Smooth muscle cell (in vitro differentiated cells): ENCODE measurements at regions not wholly inside any gene's neighbourhood (a gene's known extent, or its start where the extent isn't known, plus 50 kb on each side); places are given as distances from the start of the nearest gene placed in this dataset.

Source experiments
- DNase-seq: peaks from one replicate; lab custom pipeline; 2025; ENCODE audit not compliant: unreplicated experiment; lab: John Stamatoyannopoulos, UW
- H2AFZ ChIP-seq: fragments of 200-600 bp; sonication (generic); 2 replicates; pipeline ENCODE4 v1.6.0; 2016; ENCODE audit warnings: antibody characterized with exemption, low read depth, mild to moderate bottlenecking
- H3F3A ChIP-seq: fragments of 200-600 bp; sonication (generic); 2 replicates; pipeline ENCODE4 v1.6.0; 2017; ENCODE audit warnings: antibody characterized with exemption, low read depth
- H3K27ac ChIP-seq: fragments of 200-600 bp; sonication (generic); 2 replicates; pipeline ENCODE4 v1.5.1; 2016; ENCODE audit warnings: low read depth, mild to moderate bottlenecking
- H3K27me3 ChIP-seq: fragments of 200-600 bp; sonication (generic); 2 replicates; pipeline ENCODE4 v1.6.1; 2016; ENCODE audit warnings: low read depth, mild to moderate bottlenecking
- H3K36me3 ChIP-seq: fragments of 200-600 bp; sonication (generic); 2 replicates; pipeline ENCODE4 v1.5.1; 2016; ENCODE audit warnings: low read depth
- H3K4me1 ChIP-seq: fragments of 200-600 bp; sonication (generic); 2 replicates; pipeline ENCODE4 v1.5.1; 2016; ENCODE audit warnings: low read depth
- H3K4me2 ChIP-seq: fragments of 200-600 bp; sonication (generic); 2 replicates; pipeline ENCODE4 v1.6.0; 2016; ENCODE audit warnings: mild to moderate bottlenecking
- H3K4me3 ChIP-seq: fragments of 200-600 bp; sonication (generic); 2 replicates; pipeline ENCODE4 v1.5.1; 2016; ENCODE audit warnings: mild to moderate bottlenecking
- H3K79me2 ChIP-seq: fragments of 200-600 bp; sonication (generic); 2 replicates; pipeline ENCODE4 v1.6.0; 2016; ENCODE audit warnings: low read depth, mild to moderate bottlenecking
- H3K9ac ChIP-seq: fragments of 200-600 bp; sonication (generic); 2 replicates; pipeline ENCODE4 v1.6.0; 2016; ENCODE audit warnings: low read depth
- H3K9me3 ChIP-seq: fragments of 200-600 bp; sonication (generic); replicated peaks from 2 replicates; pipeline ENCODE4 v1.5.1; 2016; ENCODE audit warnings: low read depth
- H4K20me1 ChIP-seq: fragments of 200-600 bp; sonication (generic); 2 replicates; pipeline ENCODE4 v1.6.0; 2016; ENCODE audit warnings: low read depth
- WGBS: methylation state at CpG from one replicate; pipeline ENCODE4 v1.1.7; 2016; ENCODE audit warnings: low lambda C conversion rate; 5-methylcytosine and 5-hydroxymethylcytosine counted together
- TF ChIP-seq, protein P1 (sequence below): fragments of 200-600 bp; sonication (generic); IDR thresholded peaks from 2 replicates; pipeline ENCODE4 v1.5.1; 2017; ENCODE audit warnings: borderline replicate concordance, mild to moderate bottlenecking, antibody characterized with exemption; ENCODE audit not compliant: insufficient read depth, poor library complexity, severe bottlenecking

DNA sequence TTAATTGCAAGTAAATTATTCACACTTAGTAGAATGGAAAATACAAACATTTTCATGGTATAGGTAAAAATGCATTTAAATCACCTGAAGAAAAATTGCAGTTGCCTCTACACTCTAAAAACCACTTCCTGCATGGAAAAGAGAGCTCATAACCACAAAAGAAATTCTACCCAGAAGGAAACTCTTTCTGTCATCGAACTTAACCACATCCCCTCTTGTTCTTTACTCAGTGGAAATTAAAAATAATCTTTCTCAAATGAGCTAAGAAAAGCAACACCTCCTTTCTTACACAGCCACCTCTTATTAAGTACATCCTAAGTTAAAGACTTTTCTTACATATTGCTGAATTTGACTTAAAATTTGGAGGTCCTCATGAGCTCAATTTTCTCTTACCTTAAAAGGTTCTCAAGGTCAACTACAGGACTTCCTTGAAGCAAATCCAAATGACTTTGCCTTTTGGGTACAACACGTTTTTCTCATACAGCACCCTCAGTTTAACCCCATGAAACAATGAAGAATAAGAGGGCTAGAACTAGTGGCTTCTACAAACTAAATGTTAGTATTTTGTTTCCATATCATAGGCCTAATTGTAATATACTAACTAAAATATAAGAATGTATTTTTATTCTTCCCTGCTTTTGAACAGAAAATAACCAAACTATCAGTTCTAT, 109.1 kb upstream of the CRIM1 start:
- no peak for DNase-seq
- Histone ChIP-seq H3F3A (no peaks in the 10 kb centered on the region), H3K79me2 (no peaks in the 10 kb centered on the region), H3K36me3 (no peaks in the 10 kb centered on the region), H3K4me3 (no peak overlapping the region), H3K9me3 (no peaks in the 10 kb centered on the region), H4K20me1 (no peaks in the 10 kb centered on the region), H2AFZ (no peak overlapping the region), H3K9ac (no peak overlapping the region), H3K4me2 (no peak overlapping the region), H3K27me3 (no peaks in the 10 kb centered on the region), H3K4me1 (no peaks in the 10 kb centered on the region), H3K27ac (no peak overlapping the region)
- TF ChIP-seq, protein P1, sequence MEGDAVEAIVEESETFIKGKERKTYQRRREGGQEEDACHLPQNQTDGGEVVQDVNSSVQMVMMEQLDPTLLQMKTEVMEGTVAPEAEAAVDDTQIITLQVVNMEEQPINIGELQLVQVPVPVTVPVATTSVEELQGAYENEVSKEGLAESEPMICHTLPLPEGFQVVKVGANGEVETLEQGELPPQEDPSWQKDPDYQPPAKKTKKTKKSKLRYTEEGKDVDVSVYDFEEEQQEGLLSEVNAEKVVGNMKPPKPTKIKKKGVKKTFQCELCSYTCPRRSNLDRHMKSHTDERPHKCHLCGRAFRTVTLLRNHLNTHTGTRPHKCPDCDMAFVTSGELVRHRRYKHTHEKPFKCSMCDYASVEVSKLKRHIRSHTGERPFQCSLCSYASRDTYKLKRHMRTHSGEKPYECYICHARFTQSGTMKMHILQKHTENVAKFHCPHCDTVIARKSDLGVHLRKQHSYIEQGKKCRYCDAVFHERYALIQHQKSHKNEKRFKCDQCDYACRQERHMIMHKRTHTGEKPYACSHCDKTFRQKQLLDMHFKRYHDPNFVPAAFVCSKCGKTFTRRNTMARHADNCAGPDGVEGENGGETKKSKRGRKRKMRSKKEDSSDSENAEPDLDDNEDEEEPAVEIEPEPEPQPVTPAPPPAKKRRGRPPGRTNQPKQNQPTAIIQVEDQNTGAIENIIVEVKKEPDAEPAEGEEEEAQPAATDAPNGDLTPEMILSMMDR = no peak
- WGBS = 65% methylated on average over 2 of the region's 2 CpGs

- 79% methylated on average over 2 of the region's 2 CpGs for WGBS
- Histone ChIP-seq H4K20me1 (no peaks in the 10 kb centered on the region), H3K4me1 (no peaks in the 10 kb centered on the region), H3K9ac (no peak overlapping the region), H3K9me3 (no peaks in the 10 kb centered on the region), H3K79me2 (no peaks in the 10 kb centered on the region), H3K27me3 (no peaks in the 10 kb centered on the region), H3K4me3 (no peak overlapping the region), H2AFZ (no peak overlapping the region), H3K36me3 (no peaks in the 10 kb centered on the region), H3K4me2 (no peak overlapping the region), H3K27ac (no peak overlapping the region), H3F3A (no peaks in the 10 kb centered on the region)
- TF ChIP-seq, protein P1 = no peak
- no peak for DNase-seq
These were observed 109.9 kb upstream of the CRIM1 start for GRCh38 chr2:36245651-36246050.

DNA sequence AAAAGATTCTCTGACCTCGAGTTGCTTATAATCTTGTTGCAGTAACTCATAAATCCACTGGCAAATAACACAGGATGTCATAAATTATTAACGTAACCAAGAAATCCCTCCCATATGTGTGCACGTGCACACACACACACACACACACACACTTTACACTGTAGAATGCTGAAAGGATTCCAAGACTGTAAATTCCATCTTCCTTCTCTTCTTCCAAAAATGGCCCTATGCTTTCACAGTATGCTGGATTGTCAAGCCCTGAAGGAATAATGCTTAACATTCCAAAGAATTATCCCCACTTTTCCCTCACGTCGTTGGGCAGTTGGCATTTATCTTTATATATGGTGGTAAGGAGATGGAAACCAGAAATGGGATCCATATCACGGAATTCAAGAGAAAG, 117.5 kb upstream of the CRIM1 start:
- TF ChIP-seq, protein P1 = no peak
- DNase-seq = no peak
- Histone ChIP-seq H3K4me1 (no peaks in the 10 kb centered on the region), H3K4me3 (no peak overlapping the region), H3K79me2 (no peaks in the 10 kb centered on the region), H3F3A (no peaks in the 10 kb centered on the region), H3K4me2 (no peak overlapping the region), H2AFZ (no peak overlapping the region), H3K27ac (no peak overlapping the region), H3K27me3 (no peaks in the 10 kb centered on the region), H4K20me1 (no peaks in the 10 kb centered on the region), H3K9ac (no peak overlapping the region), H3K9me3 (no peaks in the 10 kb centered on the region), H3K36me3 (no peaks in the 10 kb centered on the region)
- WGBS = 38% methylated on average over 6 of the region's 6 CpGs

DNA sequence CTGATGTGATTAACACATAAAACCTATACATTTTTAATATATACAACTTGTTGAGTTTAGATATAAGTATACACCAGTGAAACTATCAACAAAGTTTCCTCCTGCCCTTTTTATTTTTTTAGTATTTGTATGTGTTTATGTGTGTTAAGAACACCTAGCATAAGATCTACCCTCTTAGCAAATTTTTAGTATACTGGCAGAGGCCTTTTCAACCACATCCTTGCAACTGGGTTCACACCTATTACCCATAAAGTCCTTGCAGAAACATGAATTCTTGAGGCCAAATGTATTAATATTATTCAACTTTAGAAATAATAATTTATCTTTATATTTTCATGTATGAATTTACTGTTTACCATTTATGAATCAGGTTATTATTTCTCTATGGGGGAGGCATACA, 119.7 kb upstream of the CRIM1 start:
- Histone ChIP-seq H3K4me3 (no peak overlapping the region), H3K4me2 (no peak overlapping the region), H3K79me2 (no peaks in the 10 kb centered on the region), H3K9ac (no peak overlapping the region), H3K9me3 (no peaks in the 10 kb centered on the region), H2AFZ (no peak overlapping the region), H3F3A (no peaks in the 10 kb centered on the region), H3K4me1 (no peaks in the 10 kb centered on the region), H3K36me3 (no peaks in the 10 kb centered on the region), H4K20me1 (no peaks in the 10 kb centered on the region), H3K27me3 (no peaks in the 10 kb centered on the region), H3K27ac (no peak overlapping the region)
- TF ChIP-seq, protein P1 = no peak
- DNase-seq = no peak
